ENCODE measurements at regions not wholly inside any gene's neighbourhood (a gene's known extent, or its start where the extent isn't known, plus 50 kb on each side); places are given as distances from the start of the nearest gene placed in this dataset.
"Not testable (repeated sequence)": the region's sequence is repeated elsewhere in the genome, so short reads cannot be mapped to it uniquely, and the experiment has no call there.

DNA sequence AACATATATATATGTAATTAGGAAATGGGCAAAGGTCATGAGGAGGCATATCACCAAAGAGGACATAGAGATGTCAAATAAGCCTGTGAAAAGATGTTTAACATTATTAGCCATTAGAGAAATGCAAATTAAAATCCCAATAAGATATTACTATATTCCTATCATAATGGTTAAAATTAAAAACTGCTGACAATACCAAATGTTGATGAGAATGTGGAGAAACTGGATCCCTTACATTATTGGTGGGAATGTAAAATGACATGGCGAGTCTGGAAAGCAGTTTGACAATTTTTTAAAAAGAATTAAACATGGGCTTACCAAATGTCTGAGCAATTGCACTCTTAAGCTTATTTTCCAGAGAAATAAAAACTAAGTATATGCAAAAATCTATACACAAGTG is 1821.6 kb upstream of the C9orf72 start:
- no peak for DNase-seq (ENCODE audit: low read depth)

DNA sequence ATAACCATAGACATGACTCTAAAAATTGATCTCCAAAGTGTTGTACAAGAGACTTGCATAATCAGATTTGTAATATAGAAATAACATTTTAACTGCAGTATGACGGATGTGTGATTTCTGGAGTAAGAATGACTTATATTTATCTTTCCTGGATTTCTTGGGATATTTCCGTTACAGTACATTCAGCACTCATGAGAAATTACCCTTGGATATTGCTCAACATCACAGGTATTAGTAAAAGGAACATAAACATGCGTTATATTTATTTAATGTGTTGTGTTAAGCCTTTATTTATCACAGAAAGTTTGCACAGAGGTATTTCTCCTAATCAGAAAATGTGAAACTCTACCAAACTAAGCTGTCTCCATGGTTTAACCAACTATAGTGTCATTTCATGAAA is 1823.9 kb upstream of the C9orf72 start:
- DNase-seq (ENCODE audit: low read depth): no peak

DNA sequence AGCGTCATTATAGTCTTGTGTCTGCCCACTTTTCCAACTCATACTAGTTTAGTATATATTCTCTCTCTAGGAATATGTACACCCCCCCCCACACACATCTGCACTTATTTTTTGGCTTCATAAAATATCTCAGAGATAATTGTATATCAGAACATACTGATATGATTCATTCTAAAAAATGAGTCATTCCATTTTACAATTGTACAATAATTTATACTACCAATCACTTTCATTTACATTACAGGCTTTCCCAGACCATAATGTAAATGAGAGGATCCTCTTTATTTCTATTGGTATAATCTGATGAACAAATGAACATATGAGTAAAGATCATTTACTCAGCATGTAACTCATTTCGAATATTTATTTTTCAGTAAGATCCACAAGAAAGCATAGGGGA is 1842.9 kb upstream of the C9orf72 start:
- DNase-seq (ENCODE audit: low read depth): no peak

DNA sequence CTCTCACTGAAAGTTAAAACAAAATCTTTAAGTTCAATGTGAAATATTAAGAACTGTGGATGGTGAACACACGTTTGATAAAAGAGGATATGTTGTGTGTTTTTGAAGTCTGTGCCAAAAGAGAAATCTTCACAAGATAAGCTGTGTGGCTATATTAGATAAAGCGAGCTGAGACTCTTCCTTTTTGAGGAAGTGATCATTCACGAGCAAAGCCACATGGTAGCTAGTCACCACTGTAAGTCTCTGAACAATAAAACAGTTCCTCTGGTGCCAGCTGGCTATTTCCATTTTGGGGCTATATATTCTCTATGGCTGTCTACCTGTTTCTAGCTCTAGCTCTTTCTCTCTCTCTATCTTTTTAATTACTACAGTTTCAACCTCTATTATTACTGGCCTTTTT is 1849.2 kb upstream of the C9orf72 start:
- DNase-seq (ENCODE audit: low read depth): no peak

DNA sequence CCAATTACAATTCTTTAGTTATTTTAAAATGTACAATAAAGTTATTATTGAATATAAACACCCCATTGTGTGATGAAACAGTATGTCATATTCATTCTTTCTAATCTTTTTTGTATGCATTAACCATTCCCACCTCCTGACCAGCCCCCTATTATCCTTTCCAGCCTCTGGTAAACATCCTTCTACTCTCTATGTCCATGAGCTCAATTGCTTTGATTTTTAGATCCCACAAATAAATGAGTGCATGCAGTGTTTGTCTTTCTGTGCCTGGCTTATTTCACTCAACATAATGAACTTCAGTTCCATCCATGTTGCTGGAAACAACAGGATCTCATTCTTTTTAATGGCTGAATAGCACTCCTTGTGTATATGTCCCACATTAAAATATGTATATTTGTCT is 1858.9 kb upstream of the C9orf72 start:
- no peak for DNase-seq (ENCODE audit: low read depth)

DNA sequence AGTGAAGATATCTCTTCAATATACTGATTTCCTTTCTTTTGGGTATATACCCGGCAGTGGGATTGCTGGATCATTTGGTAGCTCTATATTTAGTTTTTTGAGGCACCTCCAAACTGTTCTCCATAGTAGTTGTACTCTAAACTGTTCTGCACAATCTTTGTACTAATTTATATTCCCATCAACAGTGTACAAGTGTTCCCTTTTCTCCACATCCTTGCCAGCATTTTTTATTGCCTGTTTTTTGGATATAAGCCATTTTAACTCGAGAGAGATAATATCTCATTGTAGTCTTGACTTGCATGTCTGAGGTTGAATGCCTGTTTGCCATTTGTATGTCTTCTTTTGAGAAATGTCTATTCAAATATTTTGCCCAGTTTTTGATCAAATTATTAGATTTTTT is 1859.4 kb upstream of the C9orf72 start:
- DNase-seq (ENCODE audit: low read depth): not testable (repeated sequence)

DNA sequence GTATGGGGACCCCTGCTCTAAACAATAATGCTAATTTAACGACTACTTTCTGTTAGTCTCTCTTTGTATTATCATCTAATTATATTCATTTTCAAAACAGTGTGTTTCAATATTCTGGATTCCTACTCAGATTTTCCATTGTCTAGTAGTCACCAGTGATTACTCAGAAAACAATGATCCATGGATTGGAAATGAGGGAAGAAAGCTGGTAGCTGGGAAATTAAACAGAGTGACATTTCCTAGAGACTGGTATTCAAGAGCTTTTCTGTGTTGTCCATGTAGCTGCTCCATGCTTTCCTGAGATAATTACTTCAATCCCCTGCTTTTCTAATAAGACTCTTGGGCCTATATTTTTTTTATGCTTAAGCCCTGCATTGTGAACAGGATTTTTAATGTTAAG is 1862.1 kb upstream of the C9orf72 start:
- DNase-seq (ENCODE audit: low read depth): no peak

DNA sequence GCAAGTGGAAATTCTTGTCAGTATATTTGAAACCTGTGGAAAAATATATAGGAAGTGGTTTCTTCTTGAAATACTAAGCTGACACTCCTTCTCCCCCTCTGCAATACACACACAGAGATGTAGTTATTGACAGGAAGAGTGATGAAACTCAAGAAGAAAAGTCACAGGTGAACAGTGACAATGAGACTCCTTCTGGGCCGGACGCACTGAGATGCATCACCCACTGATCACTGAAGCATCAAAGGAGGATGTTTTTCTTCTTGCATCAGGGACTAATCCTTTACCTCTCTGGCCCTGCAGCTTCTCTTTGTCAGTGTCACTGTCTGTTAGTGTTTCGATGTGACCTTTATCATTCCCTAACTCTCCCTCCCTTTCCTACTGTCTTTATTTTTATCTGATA is 1864.2 kb upstream of the C9orf72 start:
- no peak for DNase-seq (ENCODE audit: low read depth)

DNA sequence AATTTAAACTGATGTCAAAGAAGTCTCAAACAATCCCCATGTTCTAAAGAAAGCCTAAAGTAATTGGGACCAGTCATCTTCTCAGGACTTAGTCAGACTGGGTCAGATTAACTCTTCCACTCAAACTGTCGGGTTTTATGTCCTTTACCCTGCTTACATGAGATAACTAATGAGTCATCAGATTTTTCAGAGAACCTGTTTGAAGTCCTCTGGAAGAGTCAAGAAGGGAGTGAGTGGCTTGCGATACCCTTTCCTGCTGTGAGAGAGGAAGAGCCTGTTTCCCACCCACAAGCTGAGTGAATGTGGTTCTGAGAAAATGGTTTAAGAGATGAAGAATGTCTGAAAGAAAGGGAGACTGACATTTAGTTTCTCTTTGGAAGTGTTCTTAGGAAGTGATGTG is 1866.7 kb upstream of the C9orf72 start:
- peak; percentile 7 for DNase-seq (ENCODE audit: low read depth)

DNA sequence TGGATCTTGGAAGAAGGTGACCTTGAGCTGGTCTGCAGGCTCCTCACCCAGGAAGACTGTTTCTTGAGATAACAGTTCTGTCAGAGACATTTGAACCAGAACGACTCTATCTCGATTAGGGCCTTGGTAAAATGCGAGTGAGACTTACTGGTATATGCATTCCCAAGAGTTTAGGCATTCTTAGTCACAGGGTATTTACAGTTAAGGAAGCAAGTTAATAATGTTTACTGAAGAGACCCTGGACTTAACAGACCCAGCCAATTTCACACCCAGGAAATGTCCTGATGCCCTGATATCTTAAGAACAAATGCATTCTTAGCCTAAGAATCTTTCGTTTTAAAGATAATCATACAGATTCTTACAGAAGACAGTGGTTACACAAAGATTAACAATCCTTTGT is 1867.2 kb upstream of the C9orf72 start:
- no peak for DNase-seq (ENCODE audit: low read depth)

DNA sequence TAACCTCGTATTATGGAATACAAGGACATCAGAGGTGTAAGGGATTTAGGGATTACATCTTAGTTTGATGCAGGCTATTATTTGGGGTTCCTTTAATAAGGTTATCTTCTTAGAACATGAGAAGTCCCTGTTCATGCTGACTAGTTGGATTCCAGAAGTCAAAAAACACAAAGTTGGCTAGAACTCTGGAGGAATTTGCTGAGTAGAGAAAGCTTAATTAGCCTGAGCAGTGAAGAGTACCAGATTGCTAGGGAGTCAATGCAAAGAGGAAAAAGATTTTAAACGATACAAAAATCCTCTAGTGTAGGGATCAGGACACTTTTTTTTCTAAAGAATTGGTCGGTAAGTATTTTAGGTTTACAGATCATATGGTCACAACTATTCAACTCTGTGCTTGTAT is 1872.5 kb upstream of the C9orf72 start:
- no peak for DNase-seq (ENCODE audit: low read depth)

DNA sequence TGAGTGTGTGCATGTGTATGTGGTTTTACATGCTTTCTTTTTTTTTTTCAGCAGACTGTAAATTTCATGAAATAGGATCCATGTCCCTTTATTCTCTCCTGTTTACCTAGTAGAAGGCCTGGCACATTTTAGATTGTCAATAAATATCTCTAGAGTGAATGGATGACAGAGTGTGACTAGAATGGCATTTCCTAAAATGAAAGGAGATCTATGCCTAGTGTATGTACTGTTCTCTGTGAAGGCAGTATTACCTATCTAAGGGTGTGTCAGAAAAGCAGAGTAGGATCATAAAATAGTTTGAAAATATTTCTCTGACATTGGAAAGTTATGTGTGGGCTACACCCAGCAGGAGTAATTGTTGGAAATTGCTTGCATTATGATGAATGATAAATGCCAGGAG is 1876.0 kb upstream of the C9orf72 start:
- no peak for DNase-seq (ENCODE audit: low read depth)

DNA sequence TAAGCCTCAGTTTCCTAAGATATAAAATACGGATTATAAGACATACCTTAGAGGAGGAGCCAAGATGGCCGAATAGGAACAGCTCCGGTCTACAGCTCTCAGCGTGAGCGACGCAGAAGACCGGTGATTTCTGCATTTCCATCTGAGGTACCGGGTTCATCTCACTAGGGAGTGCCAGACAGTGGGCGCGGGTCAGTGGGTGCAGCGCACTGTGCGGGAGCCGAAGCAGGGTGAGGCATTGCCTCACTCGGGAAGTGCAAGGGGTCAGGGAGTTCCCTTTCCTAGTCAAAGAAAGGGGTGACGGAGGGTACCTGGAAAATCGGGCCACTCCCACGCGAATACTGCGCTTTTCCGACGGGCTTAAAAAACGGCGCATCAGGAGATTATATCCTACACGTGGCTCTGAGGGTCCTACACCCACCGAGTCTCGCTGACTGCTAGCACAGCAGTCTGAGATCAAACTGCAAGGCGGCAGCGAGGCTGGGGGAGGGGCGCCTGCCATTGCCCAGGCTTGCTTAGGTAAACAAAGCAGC is 1877.1 kb upstream of the C9orf72 start:
- not testable (repeated sequence) for DNase-seq (ENCODE audit: low read depth)

DNA sequence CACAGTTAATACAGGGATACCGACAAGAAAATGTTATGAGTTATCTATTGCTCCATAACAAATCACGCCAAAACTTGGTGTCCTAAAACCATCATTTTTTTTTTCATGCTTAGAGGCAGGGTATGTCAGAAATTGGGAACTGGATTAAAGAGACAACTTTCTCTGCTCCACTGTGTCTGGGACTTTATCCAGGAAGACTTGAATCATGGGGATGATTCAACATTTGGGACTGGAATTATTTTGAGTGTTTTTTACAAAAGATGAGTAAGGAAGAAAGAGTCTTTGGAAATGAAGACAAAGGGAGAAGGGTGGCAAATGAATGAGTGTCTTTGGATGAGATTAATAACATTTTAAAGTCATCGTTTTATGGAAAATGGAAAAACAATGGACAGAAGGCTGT is 1883.7 kb upstream of the C9orf72 start:
- peak; percentile 69 for DNase-seq (ENCODE audit: low read depth)

DNA sequence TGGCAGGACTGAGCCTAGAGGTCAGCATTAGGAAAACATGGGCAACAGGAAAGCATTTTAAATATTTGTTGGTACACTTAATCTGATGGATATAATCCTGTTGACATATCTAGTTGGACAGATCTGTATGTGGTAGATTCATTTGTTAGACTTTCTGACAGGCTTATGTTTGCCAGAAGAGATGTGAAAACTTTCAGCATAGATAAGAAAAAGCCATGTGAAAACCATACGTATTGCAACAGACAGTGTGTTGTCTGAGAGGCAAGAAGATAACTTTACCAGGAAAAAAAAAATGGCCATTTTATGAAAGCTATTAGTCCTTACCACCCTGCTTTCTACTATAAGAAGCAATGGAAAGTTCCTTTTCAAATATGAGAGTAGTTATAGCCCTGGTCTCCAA is 1902.2 kb upstream of the C9orf72 start:
- no peak for DNase-seq (ENCODE audit: low read depth)

DNA sequence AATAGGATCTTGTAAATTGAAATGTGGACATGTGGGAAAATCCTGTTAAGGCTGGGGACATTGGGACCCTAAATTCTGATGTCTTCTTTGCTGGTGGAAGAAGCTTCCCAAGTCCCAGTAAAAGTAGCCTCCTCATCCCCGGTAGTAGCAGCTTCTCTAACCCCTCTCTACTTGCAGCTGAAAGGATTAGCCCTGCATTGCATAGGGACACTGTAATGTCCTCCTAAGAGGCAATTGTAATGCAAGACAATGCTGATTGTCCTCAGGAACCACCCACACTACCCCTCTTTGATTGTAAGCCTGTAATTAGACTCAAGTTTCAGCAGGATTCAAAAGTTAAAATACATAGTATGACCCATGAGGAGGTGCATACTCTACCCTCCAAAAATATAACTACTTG is 1938.4 kb upstream of the C9orf72 start:
- no peak for DNase-seq (ENCODE audit: low read depth)

DNA sequence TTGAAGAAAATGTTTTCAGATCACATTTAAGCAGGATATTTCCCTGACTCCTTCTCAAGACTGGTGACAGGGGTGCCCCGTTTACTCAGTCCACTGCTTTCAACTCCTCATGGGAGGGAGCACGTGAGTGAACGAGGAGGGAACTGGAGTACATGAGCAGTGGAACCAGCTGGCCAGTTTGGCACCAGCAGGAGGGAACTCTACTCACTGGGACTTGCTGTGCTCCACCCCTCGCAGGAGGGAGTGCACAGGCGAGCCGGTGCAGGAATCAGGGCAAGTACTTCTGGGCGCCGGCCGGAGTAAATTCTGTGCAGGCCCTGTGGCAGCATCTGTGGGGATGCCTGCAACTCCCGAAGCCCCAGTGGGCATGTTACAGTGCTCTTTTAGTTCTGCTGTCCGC is 1941.1 kb upstream of the C9orf72 start:
- DNase-seq (ENCODE audit: low read depth): no peak

DNA sequence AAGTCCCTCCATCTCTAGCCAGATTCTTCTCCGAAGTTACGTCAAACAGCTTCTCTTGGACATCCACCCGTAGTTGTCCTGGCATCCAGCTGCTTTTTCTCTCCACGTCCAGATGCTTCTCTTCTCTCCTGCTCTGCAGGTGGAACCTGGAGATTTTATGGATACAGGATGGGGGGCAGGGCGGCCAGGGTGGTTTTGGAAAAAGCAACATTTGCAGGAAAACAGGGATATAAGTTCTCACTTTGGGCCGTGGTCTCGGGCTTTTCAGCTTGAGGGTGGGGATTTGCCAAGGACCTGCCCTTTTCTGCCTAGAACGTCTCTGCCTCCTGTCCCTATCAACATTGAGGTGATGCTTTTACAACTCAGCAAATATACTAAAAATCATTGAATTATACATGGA is 1941.6 kb upstream of the C9orf72 start:
- no peak for DNase-seq (ENCODE audit: low read depth)

DNA sequence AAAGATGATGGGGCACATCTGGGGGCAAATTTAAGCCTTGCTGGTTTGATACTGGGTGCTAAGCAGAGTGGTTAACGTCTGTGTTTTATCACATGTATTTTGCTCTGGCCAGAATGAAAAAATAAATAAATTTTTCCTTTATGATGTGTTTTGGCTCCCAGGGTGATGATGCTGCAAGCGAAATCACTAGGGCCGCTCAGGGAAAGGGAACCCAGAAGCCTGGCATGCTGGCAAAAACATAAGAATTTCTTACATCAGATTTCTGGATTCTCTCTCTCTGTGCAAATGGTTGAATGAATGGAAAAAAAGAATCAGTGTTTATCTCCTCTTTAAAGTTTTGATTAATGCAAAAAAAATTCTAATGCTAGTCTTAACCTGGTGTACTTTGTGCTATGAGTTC is 1975.2 kb upstream of the C9orf72 start:
- no peak for DNase-seq (ENCODE audit: low read depth)

DNA sequence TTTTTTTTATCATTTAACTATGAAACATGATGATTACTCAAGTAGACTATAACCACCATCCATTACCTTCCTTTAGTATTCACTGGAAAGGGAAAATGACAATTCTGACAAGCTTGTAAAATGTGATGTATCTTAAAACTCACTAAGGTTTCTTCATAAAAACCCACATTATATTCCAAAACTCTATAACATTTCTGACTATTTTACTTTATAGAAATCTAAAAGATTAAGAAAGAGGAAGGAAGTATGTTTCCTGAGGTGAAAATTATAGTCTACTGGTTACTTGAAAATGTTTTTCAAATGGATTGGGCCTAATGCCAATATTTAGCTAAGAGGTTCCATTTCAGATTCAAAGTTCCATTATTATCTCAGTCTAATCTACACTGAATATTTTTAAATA is 1982.2 kb upstream of the C9orf72 start:
- DNase-seq (ENCODE audit: low read depth): no peak

DNA sequence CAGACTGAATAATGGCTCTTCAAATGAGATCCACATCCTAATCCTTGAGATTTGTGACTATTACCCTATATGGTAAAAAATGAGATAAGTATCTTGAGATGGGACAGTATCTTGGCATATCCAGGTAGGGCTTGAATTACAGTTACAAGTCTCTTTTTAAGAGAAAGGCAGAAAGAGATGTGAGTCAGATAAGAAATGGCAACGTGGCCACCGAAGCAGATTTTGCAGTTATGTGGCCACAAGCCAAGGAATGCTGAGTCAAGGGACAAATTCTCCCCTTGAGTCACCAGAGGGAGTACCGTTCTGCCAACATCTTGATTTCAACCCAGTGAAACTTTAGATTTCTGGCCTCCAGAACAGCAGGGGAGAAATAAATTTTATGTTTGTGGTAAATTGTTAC is 1983.0 kb upstream of the C9orf72 start:
- peak; percentile 68 for DNase-seq (ENCODE audit: low read depth)

DNA sequence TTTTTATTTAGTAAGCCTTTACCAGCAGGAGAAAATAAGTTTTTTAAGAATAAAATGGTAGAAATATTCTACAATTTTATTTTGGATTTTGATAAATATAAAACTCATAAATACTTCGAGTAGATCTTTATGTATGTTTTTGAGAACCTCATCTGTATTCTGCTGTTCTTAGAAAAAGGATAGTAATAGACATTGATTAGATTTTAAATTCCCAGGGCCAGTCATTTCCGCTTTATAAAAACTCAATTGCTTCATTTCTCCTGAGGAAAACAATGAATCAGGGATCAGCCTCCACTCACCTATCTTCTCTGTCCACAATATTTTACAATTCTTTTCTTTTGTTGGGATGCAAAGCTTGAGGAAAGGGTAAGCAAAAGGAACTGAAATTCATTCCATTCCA is 1983.5 kb upstream of the C9orf72 start:
- DNase-seq (ENCODE audit: low read depth): no peak

DNA sequence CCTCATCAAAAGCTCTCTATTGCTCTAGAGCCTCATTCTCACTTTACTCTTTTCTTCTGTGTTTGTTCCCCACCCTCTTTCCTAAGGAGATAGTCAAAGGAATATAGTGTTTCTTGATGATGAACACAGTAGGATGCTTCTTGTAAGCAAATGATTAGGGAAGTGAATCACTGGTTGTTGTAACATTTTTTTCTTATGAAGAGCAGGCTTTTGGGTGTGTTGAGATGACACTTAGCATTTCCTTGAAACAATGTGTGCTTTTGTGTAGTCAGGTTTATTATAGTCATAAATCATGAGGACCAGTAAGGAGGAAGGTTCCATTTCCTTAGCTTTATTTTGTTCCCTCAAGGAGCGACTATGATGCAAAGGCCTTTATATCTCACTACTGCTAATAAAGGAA is 1991.3 kb upstream of the C9orf72 start:
- DNase-seq (ENCODE audit: low read depth): no peak

DNA sequence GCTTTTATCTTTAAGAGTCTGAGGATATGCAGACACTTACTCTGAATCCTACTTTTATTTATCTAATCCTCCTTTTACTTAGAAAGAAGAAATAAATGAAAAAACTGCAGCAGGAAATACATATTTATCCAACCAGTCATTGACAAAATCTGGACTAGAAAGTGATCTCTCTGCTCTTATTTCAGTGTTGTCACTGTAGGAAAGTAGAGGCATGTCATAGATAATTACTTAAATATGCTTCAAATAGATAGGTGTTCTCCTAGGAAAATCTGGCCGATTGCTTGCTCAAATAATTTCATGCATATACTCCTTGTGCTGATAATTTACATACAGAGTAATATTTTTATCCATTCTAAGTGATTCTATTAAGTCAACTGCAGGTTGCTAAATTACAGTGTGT is 2001.9 kb upstream of the C9orf72 start:
- DNase-seq (ENCODE audit: low read depth): no peak

DNA sequence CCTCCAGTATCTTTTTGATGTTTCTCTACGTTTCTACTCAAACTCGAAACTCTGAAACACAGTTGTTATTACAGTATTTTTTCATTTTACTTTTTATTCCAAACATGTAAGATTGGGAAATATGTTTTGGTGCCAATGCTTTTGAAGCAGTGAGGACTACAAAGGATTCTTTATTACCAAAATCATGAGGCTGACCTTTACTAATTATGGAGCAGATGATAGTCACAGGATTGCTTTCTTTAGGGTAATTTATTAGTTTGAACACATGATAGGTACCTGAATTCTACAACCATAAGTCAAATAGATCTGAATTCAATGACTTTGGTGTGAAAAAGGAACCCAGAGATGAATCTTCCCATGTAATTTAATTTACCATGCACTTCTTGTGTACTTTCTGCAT is 2015.1 kb upstream of the C9orf72 start:
- no peak for DNase-seq (ENCODE audit: low read depth)

All from stromal cell of bone marrow (primary cell).